ENCODE measurements at regions not wholly inside any gene's neighbourhood (a gene's known extent, or its start where the extent isn't known, plus 50 kb on each side); places are given as distances from the start of the nearest gene placed in this dataset.

- TF ChIP-seq EZH2 (IDR thresholded peaks at IDR 0.05; ENCODE audit: insufficient read depth, poor library complexity, severe bottlenecking) (no peak), EZH2phosphoT487 (IDR thresholded peaks at IDR 0.05; ENCODE audit: insufficient read depth, low read depth) (no peak)
Measured at GRCh38 chr15:93709708-93710107, 521.7 kb upstream of the MCTP2 start.
